ENCODE measurements at regions not wholly inside any gene's neighbourhood (a gene's known extent, or its start where the extent isn't known, plus 50 kb on each side); places are given as distances from the start of the nearest gene placed in this dataset.
A peak's percentile ranks its signal among the peaks of the same experiment; 100 is the strongest.

DNA sequence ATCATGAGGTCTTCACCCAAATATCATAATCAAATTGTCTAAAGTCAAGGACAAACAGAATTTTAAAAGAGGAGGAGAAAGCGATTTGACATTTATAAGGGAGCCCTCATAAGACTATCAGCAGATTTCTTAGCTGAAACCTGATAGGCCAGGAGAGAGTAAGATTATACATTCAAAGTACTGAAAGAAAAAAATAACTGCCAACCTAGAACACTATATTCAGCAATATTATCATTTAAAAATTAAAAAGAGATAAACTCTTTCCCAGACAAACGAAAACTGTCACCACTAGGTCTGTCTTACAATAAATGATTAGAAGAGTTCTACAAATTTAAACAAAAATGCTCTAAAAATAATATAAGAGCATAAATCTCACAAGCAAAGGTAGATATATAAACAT lies 154.1 kb upstream of the TMEM106B start:
- H3K4me1 ChIP-seq (ENCODE audit: control insufficient read depth, insufficient read depth, low read length): no peaks in the 10 kb centered on the region
- ChIA-PET POLR2A (no interaction called here), CTCF (no interaction called here)
- H3K4me3 ChIP-seq (ENCODE audit: low read depth, low read length): no peak overlapping the region
- no peak for TF ChIP-seq ZXDB (tag by site-specific recombination; IDR thresholded peaks at IDR 0.05)
- peak; percentile 91 for TF ChIP-seq SETDB1 (IDR thresholded peaks at IDR 0.05; ENCODE audit: insufficient read length, low read length)
- TF ChIP-seq ZNF398 (tag by site-specific recombination; IDR thresholded peaks at IDR 0.05): no peak
- no peaks in the 10 kb centered on the region; the same call in 1 of the 2 replicates for H3K9me3 ChIP-seq (ENCODE audit: control insufficient read depth, insufficient read depth, low read depth, low read length)
- no peak overlapping the region for H3K27ac ChIP-seq (ENCODE audit: extremely low read depth, low read depth, low read length)
- H3K36me3 ChIP-seq (ENCODE audit: control insufficient read depth in 2 of 2, insufficient read depth in 1 of 2, low read length in 2 of 2): no peaks in the 10 kb centered on the region

DNA sequence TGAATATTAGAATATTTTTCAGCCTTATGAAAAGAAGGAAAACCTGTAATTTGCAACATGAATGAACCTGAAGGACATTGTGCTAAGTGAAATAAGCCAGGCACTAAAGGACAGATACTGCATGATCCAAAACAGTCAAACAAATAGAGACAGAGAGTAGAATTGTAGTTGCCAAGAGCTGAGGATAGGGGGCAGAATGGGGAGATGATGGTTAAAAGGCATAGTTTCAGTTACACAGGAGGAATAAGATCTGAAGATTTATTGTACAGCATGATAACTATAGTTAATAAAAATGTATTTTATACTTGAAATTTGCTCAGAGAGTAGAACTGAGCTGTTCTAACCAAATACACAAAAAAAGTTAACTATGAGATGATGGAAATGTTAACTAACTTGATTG lies 149.0 kb upstream of the TMEM106B start:
- Histone ChIP-seq H3K9me3 (ENCODE audit: control insufficient read depth, insufficient read depth, low read depth, low read length) (no peaks in the 10 kb centered on the region), H3K4me1 (ENCODE audit: control insufficient read depth, insufficient read depth, low read length) (no peaks in the 10 kb centered on the region), H3K36me3 (ENCODE audit: control insufficient read depth in 2 of 2, insufficient read depth in 1 of 2, low read length in 2 of 2) (no peaks in the 10 kb centered on the region), H3K4me3 (ENCODE audit: low read depth, low read length) (no peak overlapping the region), H3K27ac (ENCODE audit: extremely low read depth, low read depth, low read length) (no peak overlapping the region)
- CTCF ChIA-PET: interaction anchor here (0.6 to 2.4 kb wide), 7 partner anchors 9 to 435 kb away, joined by 3 to 11 read pairs (median 4); no protein-coding TSS in a partner anchor
- TF ChIP-seq OSR2 (tag by site-specific recombination; IDR thresholded peaks at IDR 0.05): no peak
- no peak for TF ChIP-seq ZNF350 (tag by site-specific recombination; IDR thresholded peaks at IDR 0.05)
- TF ChIP-seq ZNF623 (tag by site-specific recombination; IDR thresholded peaks at IDR 0.05): no peak
- TF ChIP-seq ZNF521 (tag by site-specific recombination; IDR thresholded peaks at IDR 0.05): no peak
- TF ChIP-seq MEIS1 (CRISPR knock-in tag; IDR thresholded peaks at IDR 0.05; ENCODE audit: borderline replicate concordance): no peak
- TF ChIP-seq WT1 (tag by site-specific recombination; IDR thresholded peaks at IDR 0.05): no peak
- TF ChIP-seq ZNF169 (tag by site-specific recombination; IDR thresholded peaks at IDR 0.05): no peak
- no peak for TF ChIP-seq ZNF433 (tag by site-specific recombination; IDR thresholded peaks at IDR 0.05; ENCODE audit: low read depth)
- TF ChIP-seq ZNF555 (tag by site-specific recombination; conservative IDR thresholded peaks at IDR 0.05): no peak
- no peak for TF ChIP-seq ZBTB6 (tag by site-specific recombination; IDR thresholded peaks at IDR 0.05)
- TF ChIP-seq ZNF544 (tag by site-specific recombination; IDR thresholded peaks at IDR 0.05): no peak
- no peak for TF ChIP-seq TRIM28 (IDR thresholded peaks at IDR 0.05; ENCODE audit: borderline replicate concordance, low read length)
- TF ChIP-seq ZBTB21 (tag by site-specific recombination; IDR thresholded peaks at IDR 0.05): no peak
- TF ChIP-seq, protein P1, sequence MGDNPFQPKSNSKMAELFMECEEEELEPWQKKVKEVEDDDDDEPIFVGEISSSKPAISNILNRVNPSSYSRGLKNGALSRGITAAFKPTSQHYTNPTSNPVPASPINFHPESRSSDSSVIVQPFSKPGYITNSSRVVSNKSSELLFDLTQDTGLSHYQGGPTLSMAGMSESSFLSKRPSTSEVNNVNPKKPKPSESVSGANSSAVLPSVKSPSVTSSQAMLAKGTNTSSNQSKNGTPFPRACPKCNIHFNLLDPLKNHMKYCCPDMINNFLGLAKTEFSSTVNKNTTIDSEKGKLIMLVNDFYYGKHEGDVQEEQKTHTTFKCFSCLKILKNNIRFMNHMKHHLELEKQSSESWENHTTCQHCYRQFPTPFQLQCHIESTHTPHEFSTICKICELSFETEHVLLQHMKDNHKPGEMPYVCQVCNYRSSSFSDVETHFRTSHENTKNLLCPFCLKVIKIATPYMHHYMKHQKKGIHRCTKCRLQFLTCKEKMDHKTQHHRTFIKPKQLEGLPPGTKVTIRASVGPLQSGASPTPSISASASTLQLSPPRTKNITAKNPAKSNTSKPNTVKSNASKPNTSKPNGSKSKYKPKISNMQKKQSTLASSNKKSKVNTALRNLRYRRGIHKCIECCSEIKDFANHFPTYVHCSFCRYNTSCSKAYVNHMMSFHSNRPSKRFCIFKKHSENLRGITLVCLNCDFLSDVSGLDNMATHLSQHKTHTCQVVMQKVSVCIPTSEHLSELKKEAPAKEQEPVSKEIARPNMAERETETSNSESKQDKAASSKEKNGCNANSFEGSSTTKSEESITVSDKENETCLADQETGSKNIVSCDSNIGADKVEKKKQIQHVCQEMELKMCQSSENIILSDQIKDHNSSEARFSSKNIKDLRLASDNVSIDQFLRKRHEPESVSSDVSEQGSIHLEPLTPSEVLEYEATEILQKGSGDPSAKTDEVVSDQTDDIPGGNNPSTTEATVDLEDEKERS (tag by site-specific recombination; IDR thresholded peaks at IDR 0.05): no peak
- no peak for TF ChIP-seq OVOL3 (tag by site-specific recombination; IDR thresholded peaks at IDR 0.05)
- no peak for TF ChIP-seq ZNF558 (tag by site-specific recombination; IDR thresholded peaks at IDR 0.05)
- TF ChIP-seq GLI4 (tag by site-specific recombination; IDR thresholded peaks at IDR 0.05): no peak
- TF ChIP-seq, protein P2, sequence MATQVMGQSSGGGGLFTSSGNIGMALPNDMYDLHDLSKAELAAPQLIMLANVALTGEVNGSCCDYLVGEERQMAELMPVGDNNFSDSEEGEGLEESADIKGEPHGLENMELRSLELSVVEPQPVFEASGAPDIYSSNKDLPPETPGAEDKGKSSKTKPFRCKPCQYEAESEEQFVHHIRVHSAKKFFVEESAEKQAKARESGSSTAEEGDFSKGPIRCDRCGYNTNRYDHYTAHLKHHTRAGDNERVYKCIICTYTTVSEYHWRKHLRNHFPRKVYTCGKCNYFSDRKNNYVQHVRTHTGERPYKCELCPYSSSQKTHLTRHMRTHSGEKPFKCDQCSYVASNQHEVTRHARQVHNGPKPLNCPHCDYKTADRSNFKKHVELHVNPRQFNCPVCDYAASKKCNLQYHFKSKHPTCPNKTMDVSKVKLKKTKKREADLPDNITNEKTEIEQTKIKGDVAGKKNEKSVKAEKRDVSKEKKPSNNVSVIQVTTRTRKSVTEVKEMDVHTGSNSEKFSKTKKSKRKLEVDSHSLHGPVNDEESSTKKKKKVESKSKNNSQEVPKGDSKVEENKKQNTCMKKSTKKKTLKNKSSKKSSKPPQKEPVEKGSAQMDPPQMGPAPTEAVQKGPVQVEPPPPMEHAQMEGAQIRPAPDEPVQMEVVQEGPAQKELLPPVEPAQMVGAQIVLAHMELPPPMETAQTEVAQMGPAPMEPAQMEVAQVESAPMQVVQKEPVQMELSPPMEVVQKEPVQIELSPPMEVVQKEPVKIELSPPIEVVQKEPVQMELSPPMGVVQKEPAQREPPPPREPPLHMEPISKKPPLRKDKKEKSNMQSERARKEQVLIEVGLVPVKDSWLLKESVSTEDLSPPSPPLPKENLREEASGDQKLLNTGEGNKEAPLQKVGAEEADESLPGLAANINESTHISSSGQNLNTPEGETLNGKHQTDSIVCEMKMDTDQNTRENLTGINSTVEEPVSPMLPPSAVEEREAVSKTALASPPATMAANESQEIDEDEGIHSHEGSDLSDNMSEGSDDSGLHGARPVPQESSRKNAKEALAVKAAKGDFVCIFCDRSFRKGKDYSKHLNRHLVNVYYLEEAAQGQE (tag by site-specific recombination; IDR thresholded peaks at IDR 0.05): no peak
- TF ChIP-seq ZXDB (tag by site-specific recombination; IDR thresholded peaks at IDR 0.05): no peak
- TF ChIP-seq ZNF510 (tag by site-specific recombination; IDR thresholded peaks at IDR 0.05; ENCODE audit: insufficient replicate concordance): no peak
- POLR2A ChIA-PET: no interaction called here

Data from HEK293 (cell line).